NT2/D1 (cell line): ENCODE measurements at regions not wholly inside any gene's neighbourhood (a gene's known extent, or its start where the extent isn't known, plus 50 kb on each side); places are given as distances from the start of the nearest gene placed in this dataset.

Source experiments
- DNase-seq: peaks from one replicate; pipeline ENCODE4 v3.0.0-alpha.2; 2011; ENCODE audit warnings: low read depth, low spot score
- H3K27me3 ChIP-seq: 2 replicates; pipeline ENCODE4 v1.6.0; 2011; ENCODE audit warnings: mild to moderate bottlenecking; ENCODE audit not compliant: insufficient read length, insufficient read depth
- H3K36me3 ChIP-seq: 2 replicates; pipeline ENCODE4 v1.6.1; 2011; ENCODE audit warnings: mild to moderate bottlenecking, low read length, mixed read lengths; ENCODE audit not compliant: insufficient read depth, insufficient read length
- H3K4me1 ChIP-seq: 2 replicates; pipeline ENCODE4 v1.5.1; 2011; ENCODE audit not compliant: insufficient read depth, insufficient read length
- H3K4me3 ChIP-seq: 2 replicates; pipeline ENCODE4 v1.5.1; 2011; ENCODE audit warnings: low read depth; ENCODE audit not compliant: insufficient read length
- H3K9ac ChIP-seq: 2 replicates; pipeline ENCODE4 v1.6.0; 2011; ENCODE audit warnings: low read depth; ENCODE audit not compliant: insufficient read length
- H3K9me3 ChIP-seq: 2 replicates; pipeline ENCODE4 v1.5.1; 2011; ENCODE audit warnings: mild to moderate bottlenecking, low read length; ENCODE audit not compliant: insufficient read depth
- SUZ12 ChIP-seq: IDR thresholded peaks from 2 replicates; pipeline ENCODE4 v1.6.1; 2011; ENCODE audit not compliant: insufficient read length, insufficient read depth; ENCODE audit errors: extremely low read depth
- YY1 ChIP-seq: IDR thresholded peaks from 2 replicates; pipeline ENCODE4 v1.6.1; 2011; ENCODE audit not compliant: insufficient read length, insufficient read depth
- ZNF274 ChIP-seq: IDR thresholded peaks from 2 replicates; pipeline ENCODE4 v1.6.1; 2011; ENCODE audit warnings: mild to moderate bottlenecking, low read depth, low read length

DNA sequence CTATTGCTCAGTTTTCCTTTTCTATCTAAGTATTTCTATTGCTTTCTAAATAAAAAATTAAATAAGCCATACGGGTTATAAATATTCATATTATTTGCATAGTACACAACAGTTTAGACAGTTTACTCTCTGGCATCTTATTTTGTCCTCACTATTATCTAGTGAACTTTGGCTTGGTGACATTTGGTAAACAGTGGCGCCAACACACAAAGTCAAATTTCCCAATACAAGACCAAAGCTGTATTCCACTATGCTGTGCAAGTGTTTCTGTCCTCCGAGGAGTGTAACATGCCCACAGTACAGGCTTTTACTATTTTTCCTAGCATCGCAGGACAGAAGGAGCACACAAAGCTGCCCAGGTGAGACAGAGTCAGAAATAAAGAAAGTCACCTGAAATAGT is 61.7 kb upstream of the TP63 start:
- no peaks in the 10 kb centered on the region for H3K36me3 ChIP-seq
- H3K9ac ChIP-seq: no peak overlapping the region
- no peaks in the 10 kb centered on the region for H3K4me1 ChIP-seq
- TF ChIP-seq ZNF274 (no peak), YY1 (no peak), SUZ12 (no peak)
- no peaks in the 10 kb centered on the region for H3K27me3 ChIP-seq
- no peak overlapping the region for H3K4me3 ChIP-seq
- no peaks in the 10 kb centered on the region for H3K9me3 ChIP-seq
- DNase-seq: no peak

DNA sequence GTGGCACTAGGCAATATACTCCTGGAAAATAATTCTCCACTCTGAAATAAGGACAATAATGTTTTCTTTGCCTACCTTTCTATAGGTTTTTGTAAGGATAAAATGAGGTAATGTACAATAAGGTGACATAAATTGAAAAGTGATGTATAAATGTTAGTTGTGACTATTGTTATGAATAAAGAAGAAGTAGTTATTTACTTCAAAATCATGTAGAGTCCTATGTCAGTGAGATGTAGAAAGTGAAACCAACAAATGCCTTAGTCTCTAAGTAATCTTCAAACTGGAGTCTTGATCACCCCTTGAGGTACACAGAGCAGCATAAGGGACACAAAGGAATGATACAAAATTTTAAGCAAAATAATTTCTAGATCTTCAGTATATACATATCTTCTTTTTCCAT is 60.3 kb upstream of the TP63 start:
- Histone ChIP-seq H3K9me3 (no peaks in the 10 kb centered on the region), H3K4me3 (no peak overlapping the region), H3K27me3 (no peaks in the 10 kb centered on the region), H3K36me3 (no peaks in the 10 kb centered on the region), H3K9ac (no peak overlapping the region), H3K4me1 (no peaks in the 10 kb centered on the region)
- no peak for DNase-seq
- TF ChIP-seq SUZ12: no peak
- no peak for TF ChIP-seq ZNF274
- TF ChIP-seq YY1: no peak

DNA sequence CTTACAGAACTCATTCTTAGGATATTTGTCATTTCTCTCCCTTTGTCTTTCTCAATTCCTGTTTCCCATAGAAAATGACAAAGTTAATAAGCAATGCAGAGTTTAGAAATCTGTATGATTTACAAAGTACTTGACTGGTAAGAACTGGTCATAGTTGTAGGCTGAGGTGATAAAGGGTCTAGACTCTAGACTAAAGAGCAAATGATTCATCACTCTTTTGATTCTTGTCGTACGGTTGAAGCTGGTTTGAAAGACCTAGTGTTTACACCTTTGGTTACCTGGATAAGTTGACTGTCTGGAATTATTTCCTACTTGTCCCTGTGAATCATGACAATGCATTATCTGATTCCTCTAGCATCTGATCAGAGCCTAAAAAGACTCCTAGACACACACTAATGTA is 58.9 kb upstream of the TP63 start:
- Histone ChIP-seq H3K36me3 (no peaks in the 10 kb centered on the region), H3K4me1 (no peaks in the 10 kb centered on the region), H3K9me3 (no peaks in the 10 kb centered on the region), H3K27me3 (no peaks in the 10 kb centered on the region), H3K4me3 (no peak overlapping the region), H3K9ac (no peak overlapping the region)
- TF ChIP-seq SUZ12: no peak
- TF ChIP-seq ZNF274: no peak
- no peak for TF ChIP-seq YY1
- DNase-seq: no peak

- DNase-seq: no peak
- Histone ChIP-seq H3K36me3 (no peaks in the 10 kb centered on the region), H3K9ac (no peak overlapping the region), H3K4me1 (no peaks in the 10 kb centered on the region), H3K4me3 (no peak overlapping the region), H3K9me3 (no peaks in the 10 kb centered on the region), H3K27me3 (no peaks in the 10 kb centered on the region)
- no peak for TF ChIP-seq ZNF274
- no peak for TF ChIP-seq YY1
- no peak for TF ChIP-seq SUZ12
These were observed 58.2 kb upstream of the TP63 start for GRCh38 chr3:189573004-189573403.

GRCh38 chr3:189576486-189576885 is 54.7 kb upstream of the TP63 start:
- H3K36me3 ChIP-seq: no peaks in the 10 kb centered on the region
- no peak for DNase-seq
- H3K9me3 ChIP-seq: no peaks in the 10 kb centered on the region
- no peak for TF ChIP-seq SUZ12
- TF ChIP-seq YY1: no peak
- TF ChIP-seq ZNF274: no peak
- no peak overlapping the region for H3K9ac ChIP-seq
- no peak overlapping the region for H3K4me3 ChIP-seq
- no peaks in the 10 kb centered on the region for H3K27me3 ChIP-seq
- no peaks in the 10 kb centered on the region for H3K4me1 ChIP-seq

DNA sequence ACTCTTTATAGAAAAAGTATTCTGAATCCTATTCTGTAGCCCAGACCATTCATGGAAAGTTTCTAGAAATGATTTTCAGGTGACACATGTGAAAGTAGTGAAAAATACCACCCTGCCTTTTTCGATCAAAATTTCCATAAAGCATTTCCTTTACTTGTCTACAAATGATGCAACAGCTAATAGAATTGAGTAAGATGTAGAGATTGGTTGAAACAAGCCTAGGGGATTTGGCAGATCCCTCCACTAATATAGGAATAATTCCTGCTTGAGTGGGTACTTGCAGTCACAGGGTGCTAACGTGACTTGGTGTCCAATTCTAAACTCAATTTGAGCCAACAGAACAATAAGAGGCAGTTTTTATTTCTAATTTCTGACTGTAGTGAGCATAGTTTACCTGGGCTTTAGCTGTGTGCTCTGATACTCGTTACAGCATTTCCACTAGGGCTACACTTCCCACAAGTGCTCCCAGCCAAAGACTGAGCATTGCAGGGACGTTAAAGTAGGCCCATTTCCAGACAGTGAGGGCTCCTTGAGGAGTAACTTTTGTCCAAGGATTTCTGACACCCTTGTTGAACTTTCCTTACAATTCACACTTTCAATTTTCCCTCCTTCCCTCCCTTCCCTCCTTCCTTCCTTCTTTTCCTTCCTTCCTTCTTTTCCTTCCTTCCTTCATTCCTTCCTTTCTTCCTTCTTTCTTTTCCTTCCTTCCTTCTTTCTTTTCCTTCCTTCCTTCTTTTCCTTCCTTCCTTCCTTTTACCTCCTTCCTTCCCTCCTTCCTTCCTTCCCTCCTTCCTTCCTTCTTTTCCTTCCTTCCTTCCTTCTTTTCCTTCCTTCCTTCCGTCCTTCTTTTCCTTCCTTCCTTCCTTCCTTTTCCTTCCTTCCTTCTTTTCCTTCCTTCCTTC is 53.9 kb upstream of the TP63 start:
- DNase-seq: no peak
- no peaks in the 10 kb centered on the region for H3K36me3 ChIP-seq
- no peak overlapping the region for H3K4me3 ChIP-seq
- no peaks in the 10 kb centered on the region for H3K27me3 ChIP-seq
- no peaks in the 10 kb centered on the region for H3K9me3 ChIP-seq
- H3K4me1 ChIP-seq: no peaks in the 10 kb centered on the region
- H3K9ac ChIP-seq: no peak overlapping the region
- TF ChIP-seq YY1 (no peak), SUZ12 (no peak), ZNF274 (no peak)

GRCh38 chr3:189580190-189580589 is 51.0 kb upstream of the TP63 start:
- no peaks in the 10 kb centered on the region for H3K9me3 ChIP-seq
- TF ChIP-seq SUZ12 (no peak), ZNF274 (no peak), YY1 (no peak)
- no peaks in the 10 kb centered on the region for H3K4me1 ChIP-seq
- H3K36me3 ChIP-seq: no peaks in the 10 kb centered on the region
- DNase-seq: no peak
- H3K9ac ChIP-seq: no peak overlapping the region
- no peaks in the 10 kb centered on the region for H3K27me3 ChIP-seq
- no peak overlapping the region for H3K4me3 ChIP-seq
